Kidney (tissue), 13 donors: ENCODE measurements at regions not wholly inside any gene's neighbourhood (a gene's known extent, or its start where the extent isn't known, plus 50 kb on each side); places are given as distances from the start of the nearest gene placed in this dataset.

Experiments
- DNase-seq, 5 donors: peaks; one replicate each; pipeline ENCODE4 v3.0.0-alpha.2; 2013 to 2020
- FAIRE-seq: peaks from 2 replicates; lab custom pipeline; 2012; peaks lifted over from hg19 to GRCh38; lab: Jason Lieb, UNC
- H3K27ac ChIP-seq, 2 donors: one replicate each; pipeline ENCODE4 v1.7.0; 2013; ENCODE audit warnings: low read depth in 2 of 2, low read length in 2 of 2, inconsistent platforms in 1 of 2
- H3K27me3 ChIP-seq: one replicate; pipeline ENCODE4 v1.7.1; 2013; ENCODE audit warnings: low read length, inconsistent platforms; ENCODE audit not compliant: control insufficient read depth, insufficient read depth
- H3K36me3 ChIP-seq, 3 donors: one replicate each; pipeline versions ENCODE4 v1.7.0 to v1.7.1; 2013; ENCODE audit warnings: low read length in 3 of 3, control low read depth in 1 of 3, inconsistent platforms in 1 of 3; ENCODE audit not compliant: insufficient read depth in 3 of 3, control insufficient read depth in 2 of 3
- H3K4me1 ChIP-seq, 3 donors: one replicate each; pipeline versions ENCODE4 v1.7.0 to v1.7.1; 2013; ENCODE audit warnings: low read length in 3 of 3, inconsistent platforms in 1 of 3, low read depth in 1 of 3; ENCODE audit not compliant: control insufficient read depth in 2 of 3, insufficient read depth in 2 of 3
- H3K4me3 ChIP-seq, 3 donors: one replicate each; pipeline versions ENCODE4 v1.7.0 to v1.8.1; 2013; ENCODE audit warnings: low read length in 3 of 3, control low read depth in 1 of 3, inconsistent platforms in 1 of 3
- H3K9ac ChIP-seq, 3 donors: one replicate each; pipeline versions ENCODE4 v1.7.0 to v1.7.1; 2013; ENCODE audit warnings: low read length in 3 of 3, control low read depth in 1 of 3, inconsistent platforms in 1 of 3
- H3K9me3 ChIP-seq, 3 donors: one replicate each; pipeline versions ENCODE4 v1.7.0 to v1.7.1; 2013; ENCODE audit warnings: low read length in 3 of 3, control low read depth in 1 of 3, inconsistent platforms in 1 of 3; ENCODE audit not compliant: control insufficient read depth in 2 of 3, insufficient read depth in 1 of 3
- intact Hi-C: fragments of 100-400 bp; cut with DNase I; formaldehyde crosslinking; loops from one replicate; pipeline ENCODE4 v1.11.1; 2022
- TF ChIP-seq, protein P1 (sequence below): IDR thresholded peaks from 3 replicates; pipeline ENCODE4 v1.5.1; 2012; ENCODE audit warnings: mild to moderate bottlenecking, moderate library complexity, borderline replicate concordance; ENCODE audit not compliant: insufficient read depth; ENCODE audit errors: extremely low read depth
- donor health status: control.
- donor health status: control.
- donor health status: control.
- donor health status: control.
- donor health status: control.
- donor health status: DM: yes; HTN: yes; CAD: no.
- donor health status: Normal renal cell carcinoma (clear cell type).

DNA sequence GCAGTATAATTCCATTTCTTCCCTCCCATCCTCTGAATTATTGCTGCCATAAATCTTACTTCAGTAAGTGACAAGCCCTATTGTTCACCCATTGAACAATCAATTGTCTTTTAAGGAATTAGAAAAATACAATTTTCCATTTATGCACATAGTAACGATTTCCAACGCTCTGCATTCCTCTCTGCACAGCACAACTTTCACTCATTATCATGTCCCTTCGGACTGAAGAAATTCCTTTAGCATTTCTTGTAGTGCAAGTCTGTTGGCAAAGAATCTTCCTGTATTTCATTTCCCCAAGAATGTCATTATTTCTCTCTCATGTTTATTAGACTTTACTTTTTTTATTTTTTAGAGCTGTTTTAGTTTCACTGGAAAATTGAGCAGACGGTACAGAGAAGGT is 252.1 kb upstream of the RTL1 start:
- H3K4me3 ChIP-seq: no peak overlapping the region
- H3K36me3 ChIP-seq: no peaks in the 10 kb centered on the region

DNA sequence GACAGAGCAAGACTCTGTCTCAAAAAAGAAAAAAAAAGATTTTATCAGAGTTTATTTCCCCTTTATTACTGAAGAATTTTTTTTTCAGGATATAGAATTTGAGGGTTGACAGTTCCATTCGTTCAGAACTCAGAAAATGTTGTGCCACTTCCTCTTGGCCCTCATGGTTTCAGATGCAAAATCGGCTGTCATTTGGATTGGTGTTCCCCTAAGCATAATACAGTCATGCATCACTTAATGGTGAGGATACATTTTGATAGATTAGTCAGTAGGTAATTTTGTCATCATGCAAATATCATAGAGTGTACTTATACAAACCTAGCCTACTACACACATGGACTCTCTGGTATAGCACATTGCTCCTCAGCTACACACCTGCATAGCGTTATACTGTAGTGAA is 263.9 kb upstream of the RTL1 start:
- TF ChIP-seq, protein P1, sequence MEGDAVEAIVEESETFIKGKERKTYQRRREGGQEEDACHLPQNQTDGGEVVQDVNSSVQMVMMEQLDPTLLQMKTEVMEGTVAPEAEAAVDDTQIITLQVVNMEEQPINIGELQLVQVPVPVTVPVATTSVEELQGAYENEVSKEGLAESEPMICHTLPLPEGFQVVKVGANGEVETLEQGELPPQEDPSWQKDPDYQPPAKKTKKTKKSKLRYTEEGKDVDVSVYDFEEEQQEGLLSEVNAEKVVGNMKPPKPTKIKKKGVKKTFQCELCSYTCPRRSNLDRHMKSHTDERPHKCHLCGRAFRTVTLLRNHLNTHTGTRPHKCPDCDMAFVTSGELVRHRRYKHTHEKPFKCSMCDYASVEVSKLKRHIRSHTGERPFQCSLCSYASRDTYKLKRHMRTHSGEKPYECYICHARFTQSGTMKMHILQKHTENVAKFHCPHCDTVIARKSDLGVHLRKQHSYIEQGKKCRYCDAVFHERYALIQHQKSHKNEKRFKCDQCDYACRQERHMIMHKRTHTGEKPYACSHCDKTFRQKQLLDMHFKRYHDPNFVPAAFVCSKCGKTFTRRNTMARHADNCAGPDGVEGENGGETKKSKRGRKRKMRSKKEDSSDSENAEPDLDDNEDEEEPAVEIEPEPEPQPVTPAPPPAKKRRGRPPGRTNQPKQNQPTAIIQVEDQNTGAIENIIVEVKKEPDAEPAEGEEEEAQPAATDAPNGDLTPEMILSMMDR: no peak
- no peak for FAIRE-seq
- H3K9ac ChIP-seq: no peak overlapping the region
- no peaks in the 10 kb centered on the region for H3K27me3 ChIP-seq
- no peak for DNase-seq
- H3K36me3 ChIP-seq: no peaks in the 10 kb centered on the region
- H3K27ac ChIP-seq: no peak overlapping the region
- no peaks in the 10 kb centered on the region for H3K4me1 ChIP-seq
- H3K9me3 ChIP-seq: peaks cover 0 to 10% (median 6%) of the 10 kb centered on the region in 3 donors
- intact Hi-C loops: no loop called here
- H3K4me3 ChIP-seq: no peak overlapping the region

More for the DNA sequence above, 252.1 kb upstream of the RTL1 start:
- H3K27ac ChIP-seq: no peak overlapping the region
- FAIRE-seq (no peak), DNase-seq (no peak)
- H3K4me1 ChIP-seq: no peaks in the 10 kb centered on the region
- TF ChIP-seq, protein P1: no peak
- intact Hi-C loops: no loop called here
- H3K27me3 ChIP-seq: no peaks in the 10 kb centered on the region
- no peak overlapping the region for H3K9ac ChIP-seq
- no peaks in the 10 kb centered on the region for H3K9me3 ChIP-seq

- intact Hi-C loops: no loop called here
- DNase-seq (no peak), FAIRE-seq (no peak)
- Histone ChIP-seq H3K27me3 (no peaks in the 10 kb centered on the region), H3K9me3 (peaks cover 0 to 10% (median 6%) of the 10 kb centered on the region in 3 donors), H3K4me1 (no peaks in the 10 kb centered on the region), H3K27ac (no peak overlapping the region), H3K9ac (no peak overlapping the region), H3K4me3 (no peak overlapping the region), H3K36me3 (no peaks in the 10 kb centered on the region)
- TF ChIP-seq, protein P1: no peak
Measured at GRCh38 chr14:101169267-101169666, 265.7 kb upstream of the RTL1 start.

- no peak overlapping the region for H3K4me3 ChIP-seq
- no peak overlapping the region for H3K9ac ChIP-seq
- FAIRE-seq (no peak), DNase-seq (no peak)
- H3K4me1 ChIP-seq: no peaks in the 10 kb centered on the region
- H3K27ac ChIP-seq: no peak overlapping the region
- no peaks in the 10 kb centered on the region for H3K27me3 ChIP-seq
- TF ChIP-seq, protein P1: no peak
- intact Hi-C loops: no loop called here
- no peaks in the 10 kb centered on the region for H3K36me3 ChIP-seq
- peaks cover 0 to 5% (median 0%) of the 10 kb centered on the region in 3 donors for H3K9me3 ChIP-seq
Measured at GRCh38 chr14:101171650-101172049, 268.1 kb upstream of the RTL1 start.
